Neuronal stem cell (in vitro differentiated cells): ENCODE measurements at regions not wholly inside any gene's neighbourhood (a gene's known extent, or its start where the extent isn't known, plus 50 kb on each side); places are given as distances from the start of the nearest gene placed in this dataset.
A peak's percentile ranks its signal among the peaks of the same experiment; 100 is the strongest.

Experiments used
- DNase-seq: peaks from one replicate; pipeline ENCODE4 v3.0.0-alpha.2; 2013; ENCODE audit warnings: low spot score
- H2AFZ ChIP-seq: one replicate; pipeline ENCODE4 v1.6.1; 2013; ENCODE audit warnings: mild to moderate bottlenecking, low read length, inconsistent platforms
- H2AK5ac ChIP-seq: 2 replicates; pipeline ENCODE4 v1.6.1; 2013; ENCODE audit warnings: low read depth, mild to moderate bottlenecking, inconsistent platforms, low read length, moderate library complexity, mixed read lengths
- H2BK120ac ChIP-seq: 2 replicates; pipeline ENCODE4 v1.6.1; 2013; ENCODE audit warnings: low read depth, mild to moderate bottlenecking, inconsistent platforms, low read length, moderate library complexity, mixed read lengths
- H2BK12ac ChIP-seq: one replicate; pipeline ENCODE4 v1.6.1; 2013; ENCODE audit warnings: low read length, inconsistent platforms
- H2BK15ac ChIP-seq: 2 replicates; pipeline ENCODE4 v1.6.1; 2013; ENCODE audit warnings: mild to moderate bottlenecking, low read length, inconsistent platforms, mixed read lengths
- H2BK5ac ChIP-seq: one replicate; pipeline ENCODE4 v1.6.1; 2013; ENCODE audit warnings: inconsistent platforms, mild to moderate bottlenecking, low read length, moderate library complexity
- H3K14ac ChIP-seq: one replicate; pipeline ENCODE4 v1.6.1; 2013; ENCODE audit warnings: low read length, inconsistent platforms
- H3K18ac ChIP-seq: 2 replicates; pipeline ENCODE4 v1.6.1; 2013; ENCODE audit warnings: low read length, inconsistent platforms
- H3K23ac ChIP-seq: 2 replicates; pipeline ENCODE4 v1.6.1; 2013; ENCODE audit warnings: low read depth, mild to moderate bottlenecking, mixed read lengths, low read length, inconsistent platforms; ENCODE audit not compliant: poor library complexity
- H3K27ac ChIP-seq: replicated peaks from 3 replicates; pipeline ENCODE4 v1.5.1; 2013; ENCODE audit warnings: low read length, inconsistent platforms
- H3K27me3 ChIP-seq, 3 experiments: 2 replicates each; pipeline ENCODE4 v1.6.1; 2013; ENCODE audit warnings: low read length in 3 of 3, mild to moderate bottlenecking in 2 of 3, inconsistent platforms in 1 of 3, low read depth in 1 of 3, mixed read lengths in 1 of 3, moderate library complexity in 1 of 3; ENCODE audit not compliant: control insufficient read depth in 3 of 3, insufficient read depth in 3 of 3
- H3K36me3 ChIP-seq, 2 donors: replicated peaks in 1 of 2; 2 replicates each; pipeline ENCODE4 v1.6.1; 2013; ENCODE audit warnings: low read length in 2 of 2; ENCODE audit not compliant: control insufficient read depth in 2 of 2, insufficient read depth in 2 of 2
- H3K4ac ChIP-seq: 2 replicates; pipeline ENCODE4 v1.6.1; 2013; ENCODE audit warnings: inconsistent platforms, mild to moderate bottlenecking, low read length, moderate library complexity
- H3K4me1 ChIP-seq, 2 donors: 1 replicate in 1 of 2; 2 replicates in 1 of 2; pipeline ENCODE4 v1.6.1; 2013; ENCODE audit warnings: low read length in 2 of 2, low read depth in 1 of 2; ENCODE audit not compliant: control insufficient read depth in 2 of 2, insufficient read depth in 1 of 2
- H3K4me2 ChIP-seq: one replicate; pipeline ENCODE4 v1.6.1; 2013; ENCODE audit warnings: mild to moderate bottlenecking, low read length, inconsistent platforms; ENCODE audit not compliant: insufficient read depth, poor library complexity, severe bottlenecking
- H3K4me3 ChIP-seq, 2 donors: 2 replicates each; pipeline ENCODE4 v1.5.1; 2013; ENCODE audit warnings: low read length in 2 of 2, mild to moderate bottlenecking in 2 of 2, inconsistent platforms in 1 of 2, moderate library complexity in 1 of 2
- H3K79me1 ChIP-seq: one replicate; pipeline ENCODE4 v1.6.1; 2013; ENCODE audit warnings: low read depth, mild to moderate bottlenecking, inconsistent platforms, low read length, moderate library complexity
- H3K9ac ChIP-seq: one replicate; pipeline ENCODE4 v1.6.1; 2013; ENCODE audit warnings: mild to moderate bottlenecking, low read depth, low read length, inconsistent platforms; ENCODE audit not compliant: poor library complexity
- H3K9me3 ChIP-seq, 2 donors: replicated peaks in 1 of 2; 2 replicates each; pipeline versions ENCODE3 to v1.6.1; 2013; ENCODE audit warnings: low read length in 2 of 2, mild to moderate bottlenecking in 2 of 2, inconsistent platforms in 1 of 2, low read depth in 1 of 2, mixed read lengths in 1 of 2, moderate library complexity in 1 of 2; ENCODE audit not compliant: control insufficient read depth in 2 of 2, insufficient read depth in 1 of 2
- H4K8ac ChIP-seq: one replicate; pipeline ENCODE4 v1.6.1; 2013; ENCODE audit warnings: low read depth, mild to moderate bottlenecking, inconsistent platforms, low read length, moderate library complexity
- H4K91ac ChIP-seq: one replicate; pipeline ENCODE4 v1.6.1; 2013; ENCODE audit warnings: low read length, low read depth, mild to moderate bottlenecking, inconsistent platforms; ENCODE audit not compliant: poor library complexity
- WGBS, 2 donors: extraction: QIAGEN DNeasy Blood & Tissue Kit; methylation state at CpG; one replicate each; pipeline ENCODE4 v1.1.7; 2013; ENCODE audit warnings: missing lambda C conversion rate in 2 of 2, mixed read lengths in 1 of 2; ENCODE audit not compliant: insufficient read length in 2 of 2, insufficient replicate concordance in 1 of 2; ENCODE audit errors: extremely low coverage in 2 of 2; 5-methylcytosine and 5-hydroxymethylcytosine counted together

DNA sequence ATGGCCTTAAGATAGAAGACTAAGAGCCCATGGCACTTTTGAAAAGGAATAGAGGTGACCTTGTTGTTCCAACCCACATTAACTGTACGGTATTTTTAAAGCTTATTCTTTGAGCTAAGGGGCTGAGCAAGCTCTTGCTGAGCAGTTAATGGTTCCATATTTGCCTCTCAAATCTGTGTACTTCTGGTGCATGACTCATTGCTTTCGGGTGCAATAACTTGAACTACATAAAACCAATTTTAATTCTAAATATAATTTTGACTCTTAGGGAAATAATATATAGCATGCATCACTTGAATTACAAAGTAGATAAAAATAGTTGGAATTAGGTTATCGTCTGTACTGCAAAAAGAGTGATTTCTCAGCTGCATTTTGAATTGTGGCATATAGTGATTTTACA is 348.1 kb upstream of the CITED2 start:
- Histone ChIP-seq H3K14ac (no peak overlapping the region), H2BK120ac (no peak overlapping the region), H3K4me2 (no peak overlapping the region), H3K4me3 (no peak overlapping the region), H3K9me3 (no peaks in the 10 kb centered on the region), H2BK12ac (no peak overlapping the region), H3K23ac (no peak overlapping the region), H3K27me3 (no peaks in the 10 kb centered on the region), H3K79me1 (no peaks in the 10 kb centered on the region), H4K91ac (no peak overlapping the region), H4K8ac (no peak overlapping the region), H3K18ac (no peak overlapping the region), H3K27ac (no peak overlapping the region), H2AFZ (no peak overlapping the region), H2BK5ac (no peak overlapping the region), H3K9ac (no peak overlapping the region), H2BK15ac (no peak overlapping the region), H3K4me1 (no peaks in the 10 kb centered on the region), H3K36me3 (no peaks in the 10 kb centered on the region), H2AK5ac (no peak overlapping the region), H3K4ac (no peak overlapping the region)
- no peak for DNase-seq
- no CpG with 5 or more reads among the region's 3 CpGs for WGBS, 2 donors

DNA sequence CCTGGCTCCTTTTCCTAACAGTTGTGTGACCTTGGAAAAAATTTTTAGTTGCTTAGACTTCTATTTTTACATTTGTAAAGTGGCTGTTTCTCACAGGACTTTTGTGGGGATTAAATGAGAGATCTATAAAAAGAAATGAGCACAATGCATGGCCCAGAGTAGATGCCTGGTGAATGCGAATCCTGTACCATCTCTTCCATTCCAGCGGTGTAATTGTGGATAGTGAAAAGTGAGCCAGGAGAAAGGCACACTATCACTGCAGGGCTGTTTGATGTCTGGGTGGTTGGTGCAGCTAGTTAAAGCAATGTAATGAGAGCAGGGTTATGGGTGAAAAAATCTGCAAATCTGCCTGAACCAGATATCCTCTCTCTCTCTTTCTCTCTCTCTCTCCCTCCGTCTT is 347.5 kb upstream of the CITED2 start:
- Histone ChIP-seq H4K8ac (no peak overlapping the region), H3K79me1 (no peaks in the 10 kb centered on the region), H3K4ac (no peak overlapping the region), H2AK5ac (no peak overlapping the region), H3K18ac (no peak overlapping the region), H4K91ac (no peak overlapping the region), H2BK120ac (no peak overlapping the region), H3K23ac (no peak overlapping the region), H2BK15ac (no peak overlapping the region), H3K9ac (no peak overlapping the region), H3K14ac (no peak overlapping the region), H2AFZ (peak overlapping the region; percentile 24), H3K36me3 (no peaks in the 10 kb centered on the region), H3K27me3 (no peaks in the 10 kb centered on the region), H3K27ac (no peak overlapping the region), H2BK5ac (no peak overlapping the region), H2BK12ac (no peak overlapping the region), H3K4me1 (no peaks in the 10 kb centered on the region), H3K9me3 (no peaks in the 10 kb centered on the region), H3K4me2 (no peak overlapping the region), H3K4me3 (no peak overlapping the region)
- no peak for DNase-seq
- WGBS, 2 donors, result no CpG with 5 or more reads among the region's 3 CpGs

DNA sequence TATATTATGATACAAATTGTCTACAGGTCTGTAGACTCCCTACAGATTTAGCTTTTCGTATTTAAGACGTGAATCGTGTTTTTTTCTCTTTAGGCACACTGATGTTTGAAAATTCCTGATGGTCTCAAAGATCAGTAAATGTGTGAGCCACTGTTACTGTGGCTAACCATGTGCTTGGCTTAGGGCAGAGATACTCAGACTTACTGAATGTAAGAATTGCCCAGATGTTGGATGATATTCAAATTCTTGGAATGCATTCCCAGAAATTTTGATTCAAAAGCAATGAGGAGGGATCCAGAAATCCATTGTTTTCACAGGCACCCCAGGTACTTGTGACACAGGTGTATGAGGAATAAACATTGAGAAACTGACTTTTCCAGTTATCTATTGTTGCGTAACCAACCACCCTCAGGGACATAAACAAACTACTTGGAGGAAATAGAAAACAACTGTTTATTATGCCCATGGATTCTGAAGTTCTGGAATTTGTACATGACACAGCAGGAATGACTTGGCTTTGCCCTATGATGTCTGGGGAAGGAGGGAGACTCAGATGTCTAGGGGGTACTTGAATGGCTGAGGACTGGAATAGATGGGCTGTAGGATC is 339.6 kb upstream of the CITED2 start:
- peak overlapping the region; percentile 0 for H2AFZ ChIP-seq
- H3K4me1 ChIP-seq, result peaks cover under 1 to 4% of the 10 kb centered on the region in 2 donors
- no CpG with 5 or more reads among the region's 4 CpGs for WGBS, 2 donors
- no peak overlapping the region for H4K91ac ChIP-seq
- H2AK5ac ChIP-seq, result no peak overlapping the region
- H3K27me3 ChIP-seq, result no peaks in the 10 kb centered on the region
- no peaks in the 10 kb centered on the region for H3K79me1 ChIP-seq
- H3K14ac ChIP-seq, result no peak overlapping the region
- H3K36me3 ChIP-seq, result no peaks in the 10 kb centered on the region
- no peak overlapping the region for H4K8ac ChIP-seq
- H3K27ac ChIP-seq, result no peak overlapping the region
- no peak overlapping the region for H2BK12ac ChIP-seq
- no peak overlapping the region for H3K18ac ChIP-seq
- no peak overlapping the region for H2BK15ac ChIP-seq
- H3K9me3 ChIP-seq, result no peaks in the 10 kb centered on the region
- no peak overlapping the region for H2BK120ac ChIP-seq
- no peak overlapping the region for H3K4me3 ChIP-seq
- H3K23ac ChIP-seq, result no peak overlapping the region
- no peak overlapping the region for H2BK5ac ChIP-seq
- no peak overlapping the region for H3K4ac ChIP-seq
- H3K9ac ChIP-seq, result no peak overlapping the region
- no peak for DNase-seq
- H3K4me2 ChIP-seq, result no peak overlapping the region

DNA sequence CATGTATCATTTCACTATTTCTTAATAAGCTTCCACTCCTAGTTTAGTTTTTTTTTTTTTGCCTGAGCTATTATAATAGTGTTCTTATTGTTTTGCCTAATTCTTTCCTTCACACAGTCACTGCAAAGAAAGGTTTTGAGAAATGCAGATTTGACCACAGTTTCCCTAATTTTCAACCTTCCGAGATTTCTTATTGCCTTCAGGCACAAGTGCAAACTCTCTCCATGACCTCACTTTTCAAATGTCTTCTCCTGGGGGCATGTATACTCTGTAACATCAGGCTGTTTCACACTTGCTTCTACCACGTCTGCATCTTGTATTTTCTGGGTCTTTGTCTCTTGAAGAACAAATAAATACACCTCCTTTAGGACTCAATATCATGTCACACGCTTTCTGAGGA is 339.0 kb upstream of the CITED2 start:
- Histone ChIP-seq H3K79me1 (no peaks in the 10 kb centered on the region), H4K8ac (no peak overlapping the region)

More for the DNA sequence above, 339.0 kb upstream of the CITED2 start:
- Histone ChIP-seq H4K91ac (no peak overlapping the region), H3K27ac (no peak overlapping the region), H2BK12ac (no peak overlapping the region), H3K27me3 (no peaks in the 10 kb centered on the region), H2BK5ac (no peak overlapping the region), H3K4me3 (no peak overlapping the region), H2BK120ac (no peak overlapping the region), H2AK5ac (no peak overlapping the region), H3K4me2 (no peak overlapping the region), H3K9ac (no peak overlapping the region), H2BK15ac (no peak overlapping the region), H3K14ac (no peak overlapping the region), H3K23ac (no peak overlapping the region), H3K4me1 (peaks cover 5 to 8% of the 10 kb centered on the region in 2 donors), H2AFZ (peak overlapping the region; percentile 0), H3K4ac (no peak overlapping the region), H3K18ac (no peak overlapping the region), H3K36me3 (no peaks in the 10 kb centered on the region), H3K9me3 (no peaks in the 10 kb centered on the region)
- no CpG with 5 or more reads among the region's 3 CpGs for WGBS, 2 donors
- DNase-seq, result no peak
